IMR-90 (cell line): ENCODE measurements at regions not wholly inside any gene's neighbourhood (a gene's known extent, or its start where the extent isn't known, plus 50 kb on each side); places are given as distances from the start of the nearest gene placed in this dataset.

Experiments
- ATAC-seq: fragments of 200-7000 bp; cut with Tn5 transposase; 2 replicates; pipeline ENCODE4 v1.9.1; 2020; ENCODE audit warnings: low read depth, mild to moderate bottlenecking, moderate library complexity
- BruUV-seq: library from RNA; stranded (reverse); fragments of 400-500 nt; replicated peaks from 2 replicates; lab custom pipeline; 2021; lab: Mats Ljungman, UMichigan
- CTCF ChIA-PET: fragments of 300-600 bp; formaldehyde crosslinking; extraction: SDS; loops from one replicate; lab custom pipeline; 2021; ENCODE audit warnings: antibody characterized with exemption; lab: Yijun Ruan, JAX
- POLR2A ChIA-PET: fragments of 300-600 bp; sonication (Branson Sonifier 250); formaldehyde crosslinking; loops from one replicate; lab custom pipeline; 2022; ENCODE audit warnings: antibody characterized with exemption; ENCODE audit not compliant: unreplicated experiment; lab: Charles Lee
- DNase-seq: peaks from one replicate; pipeline ENCODE4 v3.0.0; 2013
- H2AFZ ChIP-seq: replicated peaks from 2 replicates; pipeline ENCODE3; 2013; ENCODE audit warnings: low read length, mild to moderate bottlenecking; ENCODE audit not compliant: poor library complexity
- H2AK5ac ChIP-seq: 2 replicates; pipeline ENCODE4 v1.6.1; 2013; ENCODE audit warnings: low read depth, low read length, inconsistent platforms
- H2AK9ac ChIP-seq: replicated peaks from 2 replicates; pipeline ENCODE3; 2013; ENCODE audit warnings: mild to moderate bottlenecking, low read depth, low read length, moderate library complexity; ENCODE audit not compliant: poor library complexity
- H2BK120ac ChIP-seq: 2 replicates; pipeline ENCODE4 v1.6.1; 2013; ENCODE audit warnings: low read depth, low read length, inconsistent platforms
- H2BK15ac ChIP-seq: 3 replicates; pipeline ENCODE4 v1.6.1; 2013; ENCODE audit warnings: low read depth, low read length, inconsistent platforms
- H2BK20ac ChIP-seq: 2 replicates; pipeline ENCODE4 v1.6.1; 2013; ENCODE audit warnings: low read depth, mild to moderate bottlenecking, inconsistent platforms, low read length, moderate library complexity
- H2BK5ac ChIP-seq: 2 replicates; pipeline ENCODE4 v1.6.1; 2013; ENCODE audit warnings: mild to moderate bottlenecking, low read depth, low read length, inconsistent platforms; ENCODE audit not compliant: poor library complexity, severe bottlenecking
- H3K14ac ChIP-seq: replicated peaks from 2 replicates; pipeline ENCODE4 v1.6.1; 2013; ENCODE audit warnings: low read depth, low read length, inconsistent platforms
- H3K18ac ChIP-seq: 2 replicates; pipeline ENCODE4 v1.6.1; 2013; ENCODE audit warnings: low read depth, low read length, control low read depth
- H3K23ac ChIP-seq: 2 replicates; pipeline ENCODE4 v1.6.1; 2013; ENCODE audit warnings: low read depth, low read length, inconsistent platforms
- H3K27ac ChIP-seq: 2 replicates; pipeline ENCODE4 v1.5.1; 2013; ENCODE audit warnings: mild to moderate bottlenecking, control low read depth, low read length; ENCODE audit not compliant: insufficient read depth
- H3K27me3 ChIP-seq: 2 replicates; pipeline ENCODE4 v1.6.1; 2013; ENCODE audit warnings: low read length; ENCODE audit not compliant: control insufficient read depth, insufficient read depth
- H3K36me3 ChIP-seq: 2 replicates; pipeline ENCODE4 v1.6.1; 2013; ENCODE audit warnings: low read length, mixed read lengths; ENCODE audit not compliant: control insufficient read depth, insufficient read depth
- H3K4ac ChIP-seq: 2 replicates; pipeline ENCODE4 v1.6.1; 2013; ENCODE audit warnings: low read depth, low read length, inconsistent platforms
- H3K4me1 ChIP-seq: 2 replicates; pipeline ENCODE4 v1.6.1; 2013; ENCODE audit warnings: low read length, mixed read lengths; ENCODE audit not compliant: control insufficient read depth, insufficient read depth
- H3K4me2 ChIP-seq: 2 replicates; pipeline ENCODE4 v1.6.1; 2013; ENCODE audit warnings: low read depth, mild to moderate bottlenecking, control low read depth, low read length, moderate library complexity
- H3K4me3 ChIP-seq: 2 replicates; pipeline ENCODE4 v1.5.1; 2013; ENCODE audit warnings: low read depth, mild to moderate bottlenecking, control low read depth, low read length, moderate library complexity; ENCODE audit not compliant: insufficient read depth
- H3K56ac ChIP-seq: 2 replicates; pipeline ENCODE4 v1.6.1; 2013; ENCODE audit warnings: low read length, inconsistent platforms; ENCODE audit not compliant: insufficient read depth; ENCODE audit errors: extremely low read depth
- H3K79me1 ChIP-seq, 2 experiments: 2 replicates each; pipeline ENCODE4 v1.6.1; 2013; ENCODE audit warnings: low read length in 2 of 2, inconsistent platforms in 1 of 2, low read depth in 1 of 2
- H3K9ac ChIP-seq: 2 replicates; pipeline ENCODE4 v1.6.1; 2013; ENCODE audit warnings: low read depth, low read length, control low read depth
- H3K9me1 ChIP-seq: 2 replicates; pipeline ENCODE4 v1.6.1; 2013; ENCODE audit warnings: low read length, inconsistent platforms; ENCODE audit not compliant: insufficient read depth
- H3K9me3 ChIP-seq: 2 replicates; pipeline ENCODE4 v1.6.1; 2013; ENCODE audit warnings: low read length; ENCODE audit not compliant: control insufficient read depth, insufficient read depth
- H4K20me1 ChIP-seq: 2 replicates; pipeline ENCODE4 v1.6.1; 2013; ENCODE audit warnings: low read length, inconsistent platforms; ENCODE audit not compliant: insufficient read depth
- H4K5ac ChIP-seq: 2 replicates; pipeline ENCODE4 v1.6.1; 2013; ENCODE audit warnings: mild to moderate bottlenecking, low read depth, low read length, control low read depth
- H4K8ac ChIP-seq, 2 experiments: 2 replicates each; pipeline ENCODE4 v1.6.1; 2013; ENCODE audit warnings: low read depth in 2 of 2, low read length in 2 of 2, control low read depth in 1 of 2, inconsistent platforms in 1 of 2
- H4K91ac ChIP-seq: 2 replicates; pipeline ENCODE4 v1.6.1; 2013; ENCODE audit warnings: low read depth, low read length, inconsistent platforms; ENCODE audit not compliant: insufficient read depth
- BHLHE40 ChIP-seq: fragments of 150-350 bp; IDR thresholded peaks from 2 replicates; pipeline ENCODE4 v1.6.1; 2016; ENCODE audit warnings: mild to moderate bottlenecking, low read depth, low read length
- CEBPB ChIP-seq: IDR thresholded peaks from 2 replicates; pipeline ENCODE4 v1.6.1; 2012; ENCODE audit warnings: low read depth, low read length, improper control_type of control experiment
- CHD1 ChIP-seq: IDR thresholded peaks from 2 replicates; pipeline ENCODE4 v1.6.1; 2012; ENCODE audit warnings: low read depth, low read length, improper control_type of control experiment
- FOS ChIP-seq: fragments of 150-350 bp; IDR thresholded peaks from 2 replicates; pipeline ENCODE4 v1.6.1; 2016; ENCODE audit warnings: low read depth, low read length
- MAFK ChIP-seq: IDR thresholded peaks from 2 replicates; pipeline ENCODE4 v1.6.1; 2012; ENCODE audit warnings: low read depth, low read length, improper control_type of control experiment
- MAZ ChIP-seq: IDR thresholded peaks from 2 replicates; pipeline ENCODE4 v1.6.1; 2012; ENCODE audit warnings: low read depth, mild to moderate bottlenecking, low read length, improper control_type of control experiment, moderate library complexity, borderline replicate concordance
- MXI1 ChIP-seq: IDR thresholded peaks from 2 replicates; pipeline ENCODE4 v1.6.1; 2012; ENCODE audit warnings: low read depth, mild to moderate bottlenecking, low read length, moderate library complexity, borderline replicate concordance
- NFE2L2 ChIP-seq: fragments of 150-350 bp; IDR thresholded peaks from 2 replicates; pipeline ENCODE4 v1.6.1; 2016; ENCODE audit warnings: low read depth, mild to moderate bottlenecking, low read length
- POLR2A ChIP-seq: IDR thresholded peaks from 2 replicates; pipeline ENCODE4 v1.6.1; 2012; ENCODE audit warnings: mild to moderate bottlenecking, low read depth, low read length
- RAD21 ChIP-seq: IDR thresholded peaks from 2 replicates; pipeline ENCODE4 v1.6.1; 2012; ENCODE audit warnings: low read length, improper control_type of control experiment
- RCOR1 ChIP-seq: IDR thresholded peaks from 2 replicates; pipeline ENCODE4 v1.6.1; 2012; ENCODE audit warnings: mild to moderate bottlenecking, low read length, improper control_type of control experiment; ENCODE audit not compliant: insufficient replicate concordance
- RFX5 ChIP-seq: IDR thresholded peaks from 2 replicates; pipeline ENCODE4 v1.8.0; 2012; ENCODE audit warnings: low read depth, mild to moderate bottlenecking, low read length, moderate library complexity
- SMC3 ChIP-seq: fragments of 150-350 bp; IDR thresholded peaks from 2 replicates; pipeline ENCODE4 v1.6.1; 2016; ENCODE audit warnings: low read depth, mild to moderate bottlenecking, antibody characterized with exemption, low read length, moderate library complexity
- WGBS, 2 experiments: methylation state at CpG; one replicate each; pipeline versions ENCODE4 v1.1.5 to v1.1.7; 2013; ENCODE audit warnings: missing lambda C conversion rate in 2 of 2; ENCODE audit not compliant: insufficient read length in 1 of 2; ENCODE audit errors: extremely low coverage in 2 of 2; 5-methylcytosine and 5-hydroxymethylcytosine counted together
- dilution Hi-C: fragments of 300-500 bp; cut with HindIII; formaldehyde crosslinking; loops from one replicate; pipeline ENCODE4 v1.14.3; 2018; ENCODE audit warnings: low sequenced_read_pairs; ENCODE audit not compliant: unreplicated experiment
- in situ Hi-C: fragments of 300-500 bp; cut with MboI; formaldehyde crosslinking; loops from 3 replicates; pipeline ENCODE4 v1.14.3; 2019; ENCODE audit warnings: low sequenced_read_pairs, inconsistent platforms, mixed read lengths
- intact Hi-C: fragments of 100-400 bp; cut with micrococcal nuclease; formaldehyde crosslinking; loops from 2 replicates; pipeline ENCODE4 v1.10.0; 2022
- TF ChIP-seq, protein P1 (sequence below): fragments of 150-350 bp; IDR thresholded peaks from 2 replicates; pipeline ENCODE4 v1.6.1; 2016; ENCODE audit warnings: low read depth, mild to moderate bottlenecking, low read length, moderate library complexity, borderline replicate concordance
- TF ChIP-seq, protein P2 (sequence below): fragments of 150-350 bp; IDR thresholded peaks from 2 replicates; pipeline ENCODE4 v1.6.1; 2017; ENCODE audit warnings: mild to moderate bottlenecking, antibody characterized with exemption, low read length, low read depth
- TF ChIP-seq, protein P3 (sequence below): conservative IDR thresholded peaks from 2 replicates; pipeline ENCODE4 v1.5.1; 2012; ENCODE audit warnings: mild to moderate bottlenecking, low read depth, low read length, improper control_type of control experiment

DNA sequence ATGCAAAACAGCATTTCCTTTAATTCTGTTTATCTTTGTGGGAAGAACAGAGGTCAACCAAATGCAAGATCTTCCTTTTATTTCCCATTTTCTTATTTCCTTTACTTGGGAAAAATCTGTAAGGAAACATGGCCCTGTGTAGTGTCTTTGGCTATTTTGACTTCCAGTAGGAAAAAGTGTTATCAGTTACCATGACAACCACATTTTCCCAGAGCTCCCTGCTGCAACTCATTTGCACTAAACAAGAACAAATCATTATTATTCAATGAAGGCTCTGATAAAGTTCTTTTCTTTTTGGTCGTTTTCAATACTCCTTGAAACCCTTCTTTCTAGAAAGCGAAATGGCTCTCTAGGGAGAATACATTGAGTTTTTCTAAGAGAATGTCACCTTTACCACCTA lies 117.2 kb upstream of the DDX53 start:
- H2AK5ac ChIP-seq = no peak overlapping the region
- no peak overlapping the region for H3K9ac ChIP-seq
- no peaks in the 10 kb centered on the region for H3K36me3 ChIP-seq
- DNase-seq = no peak
- H3K79me1 ChIP-seq = no peaks in the 10 kb centered on the region
- no peak overlapping the region for H3K27ac ChIP-seq
- in situ Hi-C loops = no loop called here
- no peak overlapping the region for H2BK5ac ChIP-seq
- H4K8ac ChIP-seq = no peak overlapping the region
- no peaks in the 10 kb centered on the region for H3K4me1 ChIP-seq
- intact Hi-C loops = no loop called here
- H2BK20ac ChIP-seq = no peak overlapping the region
- H4K20me1 ChIP-seq = no peaks in the 10 kb centered on the region
- dilution Hi-C loops = no loop called here
- H2AFZ ChIP-seq = no peak overlapping the region
- no peaks in the 10 kb centered on the region for H3K9me3 ChIP-seq
- no peak overlapping the region for H3K56ac ChIP-seq
- no peak for ATAC-seq
- no peak overlapping the region for H3K23ac ChIP-seq
- no peaks in the 10 kb centered on the region; the same call in 1 of the 2 replicates for H3K9me1 ChIP-seq
- H2AK9ac ChIP-seq = no peak overlapping the region
- POLR2A ChIA-PET = no interaction called here
- no peak for TF ChIP-seq MAZ
- no peak for TF ChIP-seq BHLHE40
- TF ChIP-seq RAD21 = no peak
- no peak for TF ChIP-seq MAFK
- TF ChIP-seq, protein P1, sequence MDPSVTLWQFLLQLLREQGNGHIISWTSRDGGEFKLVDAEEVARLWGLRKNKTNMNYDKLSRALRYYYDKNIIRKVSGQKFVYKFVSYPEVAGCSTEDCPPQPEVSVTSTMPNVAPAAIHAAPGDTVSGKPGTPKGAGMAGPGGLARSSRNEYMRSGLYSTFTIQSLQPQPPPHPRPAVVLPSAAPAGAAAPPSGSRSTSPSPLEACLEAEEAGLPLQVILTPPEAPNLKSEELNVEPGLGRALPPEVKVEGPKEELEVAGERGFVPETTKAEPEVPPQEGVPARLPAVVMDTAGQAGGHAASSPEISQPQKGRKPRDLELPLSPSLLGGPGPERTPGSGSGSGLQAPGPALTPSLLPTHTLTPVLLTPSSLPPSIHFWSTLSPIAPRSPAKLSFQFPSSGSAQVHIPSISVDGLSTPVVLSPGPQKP = no peak
- TF ChIP-seq, protein P2, sequence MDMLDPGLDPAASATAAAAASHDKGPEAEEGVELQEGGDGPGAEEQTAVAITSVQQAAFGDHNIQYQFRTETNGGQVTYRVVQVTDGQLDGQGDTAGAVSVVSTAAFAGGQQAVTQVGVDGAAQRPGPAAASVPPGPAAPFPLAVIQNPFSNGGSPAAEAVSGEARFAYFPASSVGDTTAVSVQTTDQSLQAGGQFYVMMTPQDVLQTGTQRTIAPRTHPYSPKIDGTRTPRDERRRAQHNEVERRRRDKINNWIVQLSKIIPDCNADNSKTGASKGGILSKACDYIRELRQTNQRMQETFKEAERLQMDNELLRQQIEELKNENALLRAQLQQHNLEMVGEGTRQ = no peak
- no peak for TF ChIP-seq NFE2L2
- no peak for TF ChIP-seq POLR2A
- TF ChIP-seq, protein P3, sequence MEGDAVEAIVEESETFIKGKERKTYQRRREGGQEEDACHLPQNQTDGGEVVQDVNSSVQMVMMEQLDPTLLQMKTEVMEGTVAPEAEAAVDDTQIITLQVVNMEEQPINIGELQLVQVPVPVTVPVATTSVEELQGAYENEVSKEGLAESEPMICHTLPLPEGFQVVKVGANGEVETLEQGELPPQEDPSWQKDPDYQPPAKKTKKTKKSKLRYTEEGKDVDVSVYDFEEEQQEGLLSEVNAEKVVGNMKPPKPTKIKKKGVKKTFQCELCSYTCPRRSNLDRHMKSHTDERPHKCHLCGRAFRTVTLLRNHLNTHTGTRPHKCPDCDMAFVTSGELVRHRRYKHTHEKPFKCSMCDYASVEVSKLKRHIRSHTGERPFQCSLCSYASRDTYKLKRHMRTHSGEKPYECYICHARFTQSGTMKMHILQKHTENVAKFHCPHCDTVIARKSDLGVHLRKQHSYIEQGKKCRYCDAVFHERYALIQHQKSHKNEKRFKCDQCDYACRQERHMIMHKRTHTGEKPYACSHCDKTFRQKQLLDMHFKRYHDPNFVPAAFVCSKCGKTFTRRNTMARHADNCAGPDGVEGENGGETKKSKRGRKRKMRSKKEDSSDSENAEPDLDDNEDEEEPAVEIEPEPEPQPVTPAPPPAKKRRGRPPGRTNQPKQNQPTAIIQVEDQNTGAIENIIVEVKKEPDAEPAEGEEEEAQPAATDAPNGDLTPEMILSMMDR = no peak
- no peak for TF ChIP-seq FOS
- no peak for TF ChIP-seq RFX5
- TF ChIP-seq MXI1 = no peak
- no peak for TF ChIP-seq CEBPB
- TF ChIP-seq SMC3 = no peak
- no peak for TF ChIP-seq CHD1
- no peak for TF ChIP-seq RCOR1
- no TSS peak for BruUV-seq
- H2BK15ac ChIP-seq = no peak overlapping the region
- no peak overlapping the region for H2BK120ac ChIP-seq
- H4K5ac ChIP-seq = no peak overlapping the region
- WGBS, 2 experiments = no CpG with 5 or more reads among the region's 2 CpGs
- H3K14ac ChIP-seq = no peak overlapping the region
- H3K18ac ChIP-seq = no peak overlapping the region
- no peak overlapping the region for H3K4ac ChIP-seq
- CTCF ChIA-PET = no interaction called here
- no peaks in the 10 kb centered on the region; the same call in 1 of the 2 replicates for H3K27me3 ChIP-seq
- H4K91ac ChIP-seq = no peak overlapping the region
- H3K4me2 ChIP-seq = no peak overlapping the region
- H3K4me3 ChIP-seq = no peak overlapping the region
